Fibroblast of mammary gland (primary cell): ENCODE measurements at regions not wholly inside any gene's neighbourhood (a gene's known extent, or its start where the extent isn't known, plus 50 kb on each side); places are given as distances from the start of the nearest gene placed in this dataset.

Experiments
- DNase-seq: peaks from one replicate; pipeline ENCODE4 v3.0.0-alpha.2; 2010; ENCODE audit warnings: low read depth
- H3K4me3 ChIP-seq: 2 replicates; pipeline ENCODE4 v1.5.1; 2011; ENCODE audit warnings: low read depth, mild to moderate bottlenecking, low read length, moderate library complexity; ENCODE audit not compliant: control insufficient read depth
- TF ChIP-seq, protein P1 (sequence below): conservative IDR thresholded peaks from 2 replicates; pipeline ENCODE4 v1.5.1; 2011; ENCODE audit warnings: low read depth, low read length, inconsistent platforms; ENCODE audit not compliant: control insufficient read depth, insufficient read depth

DNA sequence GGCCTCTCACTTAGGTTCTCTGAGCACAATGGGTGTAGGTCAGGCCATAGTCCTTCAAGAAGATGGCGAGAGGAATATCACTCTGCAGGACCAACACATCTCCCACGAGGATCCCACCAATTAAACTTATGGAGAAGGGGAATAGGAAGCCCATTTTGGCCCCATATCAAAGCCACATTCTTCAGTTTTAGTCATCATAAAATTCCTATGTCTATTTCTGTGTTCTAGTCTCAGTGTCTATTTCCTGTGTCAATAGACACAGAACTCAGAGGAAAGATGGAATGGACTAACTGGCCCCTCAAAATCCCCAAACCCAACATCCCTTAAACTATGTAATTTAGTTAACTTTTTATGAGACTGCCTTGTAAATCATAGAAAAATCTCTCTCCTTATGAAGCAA is 216.8 kb downstream of the HACE1 start:
- no peak overlapping the region for H3K4me3 ChIP-seq
- peak; percentile 19 for DNase-seq
- TF ChIP-seq, protein P1, sequence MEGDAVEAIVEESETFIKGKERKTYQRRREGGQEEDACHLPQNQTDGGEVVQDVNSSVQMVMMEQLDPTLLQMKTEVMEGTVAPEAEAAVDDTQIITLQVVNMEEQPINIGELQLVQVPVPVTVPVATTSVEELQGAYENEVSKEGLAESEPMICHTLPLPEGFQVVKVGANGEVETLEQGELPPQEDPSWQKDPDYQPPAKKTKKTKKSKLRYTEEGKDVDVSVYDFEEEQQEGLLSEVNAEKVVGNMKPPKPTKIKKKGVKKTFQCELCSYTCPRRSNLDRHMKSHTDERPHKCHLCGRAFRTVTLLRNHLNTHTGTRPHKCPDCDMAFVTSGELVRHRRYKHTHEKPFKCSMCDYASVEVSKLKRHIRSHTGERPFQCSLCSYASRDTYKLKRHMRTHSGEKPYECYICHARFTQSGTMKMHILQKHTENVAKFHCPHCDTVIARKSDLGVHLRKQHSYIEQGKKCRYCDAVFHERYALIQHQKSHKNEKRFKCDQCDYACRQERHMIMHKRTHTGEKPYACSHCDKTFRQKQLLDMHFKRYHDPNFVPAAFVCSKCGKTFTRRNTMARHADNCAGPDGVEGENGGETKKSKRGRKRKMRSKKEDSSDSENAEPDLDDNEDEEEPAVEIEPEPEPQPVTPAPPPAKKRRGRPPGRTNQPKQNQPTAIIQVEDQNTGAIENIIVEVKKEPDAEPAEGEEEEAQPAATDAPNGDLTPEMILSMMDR, result no peak

DNA sequence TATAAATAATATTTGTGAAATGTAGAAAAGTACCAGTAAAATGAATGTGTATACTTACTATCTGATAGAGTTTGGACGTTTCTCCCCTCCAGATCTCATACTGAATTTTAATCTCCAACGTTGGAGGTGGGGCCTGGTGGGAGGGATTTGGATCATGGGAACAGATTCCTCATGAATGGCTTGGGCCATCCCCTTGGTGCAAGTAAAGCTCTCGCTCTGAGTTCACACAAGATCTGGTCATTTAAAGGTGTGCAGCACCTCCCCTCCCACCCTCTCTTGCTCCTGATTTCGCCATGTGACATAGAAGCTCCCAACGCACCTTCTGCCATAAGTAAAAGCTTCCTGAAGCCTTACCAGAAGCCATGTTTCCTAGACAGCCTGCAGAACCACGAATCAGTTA is 219.0 kb downstream of the HACE1 start:
- DNase-seq, result no peak
- TF ChIP-seq, protein P1, result no peak
- H3K4me3 ChIP-seq, result no peak overlapping the region

DNA sequence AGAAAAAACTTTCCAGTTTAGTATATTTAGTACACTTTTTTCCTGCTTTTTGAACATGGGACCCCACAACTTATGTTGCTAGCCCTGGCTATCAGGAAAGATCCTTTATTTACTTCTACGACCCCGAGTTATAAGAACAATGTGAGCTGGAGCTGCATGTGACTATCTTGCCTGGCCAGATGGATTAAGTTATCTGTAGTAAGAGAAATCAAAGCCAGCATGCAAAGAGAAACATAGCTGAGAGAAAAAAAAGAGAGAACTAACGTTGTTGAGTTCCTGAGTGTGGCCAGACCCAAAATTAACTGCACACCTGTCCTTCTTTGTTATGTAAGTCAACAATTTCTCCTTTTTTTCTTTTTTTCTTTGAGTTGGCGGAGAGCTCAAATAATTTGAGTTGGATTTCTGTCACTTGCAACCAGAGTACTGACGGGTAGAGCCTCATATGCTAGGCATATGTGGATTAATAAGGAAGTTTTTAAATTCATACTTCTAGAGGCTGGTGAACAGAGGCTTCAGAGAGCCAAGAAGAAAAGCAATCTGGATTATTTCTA is 219.5 kb downstream of the HACE1 start:
- DNase-seq, result peak; percentile 7
- TF ChIP-seq, protein P1, result no peak
- H3K4me3 ChIP-seq, result no peak overlapping the region

DNA sequence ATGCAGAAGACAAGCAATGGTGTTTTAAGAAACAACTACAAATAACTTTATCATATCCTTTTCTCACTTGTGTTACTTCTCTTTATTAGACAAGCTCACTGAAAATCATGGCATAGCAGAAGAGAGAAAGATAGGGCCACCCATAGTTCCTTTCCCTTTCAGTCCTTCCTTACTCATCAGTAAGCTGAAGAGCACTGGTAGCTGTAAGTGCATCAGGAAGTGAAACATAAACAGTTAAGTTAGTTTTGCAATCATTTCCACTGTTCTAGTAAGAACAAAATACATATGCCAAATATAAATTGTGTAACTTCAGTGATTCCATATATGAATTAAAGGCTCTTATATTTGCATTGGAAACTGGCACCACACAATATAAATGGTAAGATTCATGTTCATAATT is 220.1 kb downstream of the HACE1 start:
- DNase-seq, result peak; percentile 68
- no peak overlapping the region for H3K4me3 ChIP-seq
- TF ChIP-seq, protein P1, result no peak

DNA sequence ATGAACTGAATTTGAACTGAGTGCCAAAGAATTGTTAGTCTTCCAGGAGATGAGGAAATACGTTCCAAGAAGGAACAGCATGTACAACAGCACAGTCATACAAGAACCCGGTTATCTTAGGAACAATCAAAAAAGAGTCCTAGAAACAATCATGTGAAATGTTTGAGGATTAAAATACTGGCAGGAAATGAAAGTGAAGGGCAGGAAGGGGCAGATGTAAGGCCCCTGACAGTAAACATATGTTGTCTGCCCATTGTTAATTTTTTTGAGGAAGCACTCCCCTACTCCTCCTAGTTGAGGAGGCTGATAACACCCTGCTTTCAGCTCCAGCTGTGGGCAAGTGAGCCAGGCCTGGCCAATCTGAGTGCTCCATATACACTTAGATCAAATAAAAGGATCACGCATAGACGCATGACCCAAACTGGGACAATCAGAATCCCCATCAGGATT is 220.9 kb downstream of the HACE1 start:
- TF ChIP-seq, protein P1, result no peak
- H3K4me3 ChIP-seq, result no peak overlapping the region
- DNase-seq, result peak; percentile 73

DNA sequence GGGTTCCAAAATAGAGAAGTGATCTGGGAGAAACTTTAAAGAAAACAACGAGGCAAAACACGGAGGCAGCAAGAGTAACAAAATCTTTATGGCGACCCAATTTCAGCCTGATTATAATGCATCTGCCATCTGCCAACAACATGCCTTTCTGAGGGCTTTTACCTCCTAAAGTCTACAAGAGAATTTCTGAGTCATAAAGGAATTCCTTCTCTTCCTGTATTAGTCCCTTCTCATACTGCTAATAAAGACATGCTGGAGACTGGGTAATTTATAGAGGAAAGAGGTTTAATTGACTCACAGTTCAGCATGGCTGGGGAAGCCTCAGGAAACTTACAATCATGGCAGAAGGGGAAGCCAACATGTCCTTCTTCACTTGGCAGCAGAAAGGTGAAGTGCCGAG is 226.6 kb downstream of the HACE1 start:
- TF ChIP-seq, protein P1, result no peak
- H3K4me3 ChIP-seq, result no peak overlapping the region
- DNase-seq, result peak; percentile 22

DNA sequence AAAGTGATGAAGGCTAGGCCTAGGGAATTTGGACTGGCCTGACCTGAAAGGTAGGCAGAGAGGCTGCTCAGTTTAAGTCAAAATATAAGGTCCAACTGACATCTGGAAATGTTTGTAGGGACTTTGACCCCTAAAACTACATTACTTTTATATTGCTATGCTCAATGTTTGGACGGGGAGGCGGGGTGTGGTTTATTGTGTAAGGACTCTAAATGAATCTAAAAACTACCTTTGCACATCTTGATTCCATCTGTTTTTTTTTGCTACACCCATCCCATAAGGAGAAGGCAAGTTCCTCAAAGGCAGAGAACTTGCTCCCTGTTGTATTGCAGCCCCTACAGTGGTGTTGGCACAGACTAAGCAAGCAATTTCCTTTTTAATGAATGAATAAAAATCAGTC is 227.1 kb downstream of the HACE1 start:
- no peak for DNase-seq
- no peak overlapping the region for H3K4me3 ChIP-seq
- TF ChIP-seq, protein P1, result no peak
